ENCODE measurements at regions not wholly inside any gene's neighbourhood (a gene's known extent, or its start where the extent isn't known, plus 50 kb on each side); places are given as distances from the start of the nearest gene placed in this dataset.

GRCh38 chr5:110159202-110159601 lies 469.5 kb downstream of the MAN2A1 start:
- DNase-seq: no peak

- DNase-seq: no peak
These were observed 471.4 kb downstream of the MAN2A1 start for GRCh38 chr5:110161162-110161561.

- DNase-seq: no peak
These were observed 475.6 kb downstream of the MAN2A1 start for GRCh38 chr5:110165366-110165765.

- DNase-seq: no peak
These were observed 477.7 kb downstream of the MAN2A1 start for GRCh38 chr5:110167384-110167783.

- no peak for DNase-seq
These were observed 479.7 kb downstream of the MAN2A1 start for GRCh38 chr5:110169461-110169860.

- no peak for DNase-seq
These were observed 488.0 kb downstream of the MAN2A1 start for GRCh38 chr5:110177729-110178128.

- DNase-seq: no peak
These were observed 489.6 kb downstream of the MAN2A1 start for GRCh38 chr5:110179321-110179720.

GRCh38 chr5:110194191-110194590 lies 504.5 kb downstream of the MAN2A1 start:
- no peak for DNase-seq

- no peak for DNase-seq
These were observed 505.6 kb downstream of the MAN2A1 start for GRCh38 chr5:110195288-110195687.

GRCh38 chr5:110201791-110202190 lies 512.1 kb downstream of the MAN2A1 start:
- no peak for DNase-seq

GRCh38 chr5:110203661-110204060 lies 513.9 kb downstream of the MAN2A1 start:
- no peak for DNase-seq

GRCh38 chr5:110209401-110209800 lies 517.1 kb downstream of the TMEM232 start:
- DNase-seq: no peak

GRCh38 chr5:110218981-110219380 lies 507.5 kb downstream of the TMEM232 start:
- no peak for DNase-seq

- DNase-seq: no peak
These were observed 506.7 kb downstream of the TMEM232 start for GRCh38 chr5:110219769-110220168.

GRCh38 chr5:110221036-110221435 lies 505.4 kb downstream of the TMEM232 start:
- DNase-seq: no peak

- DNase-seq: no peak
These were observed 502.4 kb downstream of the TMEM232 start for GRCh38 chr5:110224050-110224449.

- no peak for DNase-seq
These were observed 500.5 kb downstream of the TMEM232 start for GRCh38 chr5:110225949-110226348.

- no peak for DNase-seq
These were observed 486.7 kb downstream of the TMEM232 start for GRCh38 chr5:110239786-110240185.

- no peak for DNase-seq
These were observed 483.5 kb downstream of the TMEM232 start for GRCh38 chr5:110242950-110243349.

- no peak for DNase-seq
These were observed 477.6 kb downstream of the TMEM232 start for GRCh38 chr5:110248921-110249320.

- DNase-seq: no peak
These were observed 476.1 kb downstream of the TMEM232 start for GRCh38 chr5:110250355-110250754.

- DNase-seq: no peak
These were observed 475.7 kb downstream of the TMEM232 start for GRCh38 chr5:110250755-110251154.

GRCh38 chr5:110251366-110251765 lies 475.1 kb downstream of the TMEM232 start:
- DNase-seq: no peak

GRCh38 chr5:110255194-110255593 lies 471.3 kb downstream of the TMEM232 start:
- DNase-seq: no peak

GRCh38 chr5:110256298-110256697 lies 470.2 kb downstream of the TMEM232 start:
- DNase-seq: no peak

GRCh38 chr5:110257971-110258370 lies 468.5 kb downstream of the TMEM232 start:
- DNase-seq: no peak

Data from hippocampal formation (tissue), 2 donors.